ENCODE measurements at regions not wholly inside any gene's neighbourhood (a gene's known extent, or its start where the extent isn't known, plus 50 kb on each side); places are given as distances from the start of the nearest gene placed in this dataset.
"Not testable (repeated sequence)": the region's sequence is repeated elsewhere in the genome, so short reads cannot be mapped to it uniquely, and the experiment has no call there.

DNA sequence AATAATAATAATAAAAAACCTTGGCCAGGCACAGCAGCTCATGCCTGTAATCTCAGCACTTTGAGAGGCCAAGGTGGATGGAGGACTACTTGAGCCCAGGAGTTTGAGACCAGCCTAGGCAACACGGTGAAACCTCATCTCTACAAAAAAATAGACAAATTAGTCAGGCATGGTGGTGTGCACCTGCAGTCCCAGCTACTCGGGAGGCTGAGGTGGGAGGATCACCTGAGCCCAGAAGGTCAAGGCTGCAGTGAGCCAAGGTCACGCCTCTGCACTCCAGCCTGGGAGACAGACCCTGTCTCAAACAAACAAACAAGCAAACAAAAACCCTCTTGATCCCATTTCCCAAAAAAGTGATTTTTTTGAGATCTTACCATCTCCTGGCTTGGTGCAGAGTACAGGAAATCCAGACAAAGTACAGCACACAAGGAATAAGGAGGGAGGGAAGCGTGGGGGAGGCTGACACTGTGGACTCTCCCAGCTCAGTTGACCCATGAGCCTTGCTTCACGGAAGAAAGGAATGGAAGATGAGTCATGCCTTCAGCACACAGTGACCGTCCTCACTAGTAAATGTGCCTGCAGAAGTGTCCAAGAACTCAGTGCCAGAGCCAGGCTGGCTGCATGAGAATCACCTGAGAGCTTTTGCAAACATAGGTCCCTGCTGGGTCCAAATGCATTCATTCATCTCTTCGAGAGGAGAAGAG, 136.9 kb downstream of the OTOP1 start:
- TF ChIP-seq, protein P1, sequence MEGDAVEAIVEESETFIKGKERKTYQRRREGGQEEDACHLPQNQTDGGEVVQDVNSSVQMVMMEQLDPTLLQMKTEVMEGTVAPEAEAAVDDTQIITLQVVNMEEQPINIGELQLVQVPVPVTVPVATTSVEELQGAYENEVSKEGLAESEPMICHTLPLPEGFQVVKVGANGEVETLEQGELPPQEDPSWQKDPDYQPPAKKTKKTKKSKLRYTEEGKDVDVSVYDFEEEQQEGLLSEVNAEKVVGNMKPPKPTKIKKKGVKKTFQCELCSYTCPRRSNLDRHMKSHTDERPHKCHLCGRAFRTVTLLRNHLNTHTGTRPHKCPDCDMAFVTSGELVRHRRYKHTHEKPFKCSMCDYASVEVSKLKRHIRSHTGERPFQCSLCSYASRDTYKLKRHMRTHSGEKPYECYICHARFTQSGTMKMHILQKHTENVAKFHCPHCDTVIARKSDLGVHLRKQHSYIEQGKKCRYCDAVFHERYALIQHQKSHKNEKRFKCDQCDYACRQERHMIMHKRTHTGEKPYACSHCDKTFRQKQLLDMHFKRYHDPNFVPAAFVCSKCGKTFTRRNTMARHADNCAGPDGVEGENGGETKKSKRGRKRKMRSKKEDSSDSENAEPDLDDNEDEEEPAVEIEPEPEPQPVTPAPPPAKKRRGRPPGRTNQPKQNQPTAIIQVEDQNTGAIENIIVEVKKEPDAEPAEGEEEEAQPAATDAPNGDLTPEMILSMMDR (IDR thresholded peaks at IDR 0.05): not testable (repeated sequence)
- TF ChIP-seq ZFX (IDR thresholded peaks at IDR 0.05; ENCODE audit: borderline replicate concordance): not testable (repeated sequence)

Measured in 22Rv1 (cell line).